ENCODE measurements at regions not wholly inside any gene's neighbourhood (a gene's known extent, or its start where the extent isn't known, plus 50 kb on each side); places are given as distances from the start of the nearest gene placed in this dataset.

DNA sequence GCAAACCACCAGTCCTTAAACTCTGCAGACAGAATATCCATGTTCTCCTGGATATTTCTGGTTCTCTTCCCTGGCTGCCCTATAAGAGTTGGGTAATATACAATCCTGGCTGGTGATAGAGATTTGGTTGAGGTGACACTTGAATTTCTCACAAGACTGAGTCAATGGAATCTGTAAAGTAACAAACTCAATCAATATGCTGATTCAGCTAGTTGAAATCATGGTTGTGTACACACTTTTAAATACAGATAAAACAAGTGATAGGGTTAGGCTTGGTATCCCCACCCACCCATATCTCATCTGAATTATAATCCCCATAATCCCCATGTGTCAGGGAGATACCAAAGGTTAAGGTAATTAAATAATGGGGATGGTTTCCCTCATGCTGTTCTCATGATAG is 349.2 kb upstream of the MAD2L1 start:
- H2AFZ ChIP-seq (ENCODE audit: low read length), result no peak overlapping the region
- H3K27ac ChIP-seq (ENCODE audit: extremely low read length, insufficient read depth, low read length), result no peak overlapping the region
- H3K9me3 ChIP-seq (ENCODE audit: low read length), result peaks cover 22% of the 10 kb centered on the region
- ChIA-PET CTCF (ENCODE audit: low intra/inter-chr PET ratio, low total read pairs) (no interaction called here), POLR2A (no interaction called here)
- FAIRE-seq (no peak), ATAC-seq (no peak), DNase-seq (ENCODE audit: low spot score) (no peak)
- intact Hi-C loops (cut with micrococcal nuclease; ENCODE audit: unreplicated experiment) (no loop called here), in situ Hi-C loops (cut with HindIII; ENCODE audit: extremely low pct_ligation_motif_present, low pct_unique_long_range_greater_than_20kb) (no loop called here)
- H3K79me2 ChIP-seq (ENCODE audit: insufficient read depth, low read length), result no peaks in the 10 kb centered on the region
- H3K9ac ChIP-seq (ENCODE audit: insufficient read depth, low read depth, low read length), result no peak overlapping the region
- no peak overlapping the region for H3K4me3 ChIP-seq (replicated peaks in 1 of 3; ENCODE audit: insufficient read depth in 1 of 3, low read depth in 2 of 3, low read length in 3 of 3)
- H4K20me1 ChIP-seq (ENCODE audit: insufficient read depth, low read length), result no peaks in the 10 kb centered on the region
- TF ChIP-seq MAFF (IDR thresholded peaks at IDR 0.05; ENCODE audit: low read depth, low read length), result peak; percentile 75
- TF ChIP-seq MAFK (conservative IDR thresholded peaks at IDR 0.05 in 1 of 2, IDR thresholded peaks at IDR 0.05 in 1 of 2; ENCODE audit: low read length in 2 of 2), result peak; percentile 63 to 87
- TF ChIP-seq EP300 (IDR thresholded peaks at IDR 0.05; ENCODE audit: low read depth in 2 of 2, low read length in 2 of 2), result no peak
- TF ChIP-seq EP300 (CRISPR knock-in tag; IDR thresholded peaks at IDR 0.05; ENCODE audit: borderline replicate concordance), result no peak
- no peak overlapping the region for H3K4me2 ChIP-seq (ENCODE audit: low read depth, low read length)
- H3K36me3 ChIP-seq (replicated peaks in 1 of 2; ENCODE audit: control insufficient read depth in 1 of 2, insufficient read depth in 2 of 2, low read length in 2 of 2), result no peaks in the 10 kb centered on the region
- no peaks in the 10 kb centered on the region for H3K27me3 ChIP-seq (ENCODE audit: control insufficient read depth in 1 of 2, insufficient read depth in 2 of 2, low read length in 2 of 2)
- no peaks in the 10 kb centered on the region for H3K4me1 ChIP-seq (ENCODE audit: insufficient read depth, low read length)
- no TSS peak for BruUV-seq (replicated peaks)

DNA sequence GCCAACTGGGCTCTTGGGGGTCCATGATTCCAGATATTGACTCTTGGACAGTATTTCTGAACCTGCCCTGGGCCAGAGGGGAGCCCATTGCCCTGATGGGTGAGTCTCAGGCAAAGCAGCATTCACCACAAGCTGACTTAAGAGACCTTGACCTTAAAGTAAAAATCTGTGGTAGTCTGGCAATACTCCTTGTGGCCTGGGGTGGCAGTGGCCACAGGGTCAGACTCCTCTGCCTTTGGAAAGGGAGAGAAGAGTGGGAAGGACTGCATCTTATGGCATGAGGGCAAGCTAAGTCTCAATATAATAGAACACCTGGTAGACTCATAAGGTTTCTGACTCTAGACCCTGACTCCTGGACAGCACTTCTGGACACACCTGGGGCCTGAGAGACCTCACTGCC is 340.3 kb upstream of the MAD2L1 start:
- in situ Hi-C loops (cut with HindIII; ENCODE audit: extremely low pct_ligation_motif_present, low pct_unique_long_range_greater_than_20kb) (no loop called here), intact Hi-C loops (cut with micrococcal nuclease; ENCODE audit: unreplicated experiment) (no loop called here)
- POLR2A ChIA-PET, result no interaction called here
- ATAC-seq (no peak), DNase-seq (ENCODE audit: low spot score) (no peak), FAIRE-seq (no peak)
- no peaks in the 10 kb centered on the region for H3K4me1 ChIP-seq (ENCODE audit: insufficient read depth, low read length)
- H3K4me3 ChIP-seq (replicated peaks in 1 of 3; ENCODE audit: insufficient read depth in 1 of 3, low read depth in 2 of 3, low read length in 3 of 3), result no peak overlapping the region
- no peaks in the 10 kb centered on the region for H3K27me3 ChIP-seq (ENCODE audit: control insufficient read depth in 1 of 2, insufficient read depth in 2 of 2, low read length in 2 of 2)
- no peaks in the 10 kb centered on the region for H3K36me3 ChIP-seq (replicated peaks in 1 of 2; ENCODE audit: control insufficient read depth in 1 of 2, insufficient read depth in 2 of 2, low read length in 2 of 2)
- H3K79me2 ChIP-seq (ENCODE audit: insufficient read depth, low read length), result no peaks in the 10 kb centered on the region
- CTCF ChIA-PET (ENCODE audit: low intra/inter-chr PET ratio, low total read pairs), result no interaction called here
- no peak for TF ChIP-seq EED (CRISPR knock-in tag; IDR thresholded peaks at IDR 0.05)
- no peak for TF ChIP-seq ZNF780A (CRISPR knock-in tag; IDR thresholded peaks at IDR 0.05)
- TF ChIP-seq ARID2 (CRISPR knock-in tag; IDR thresholded peaks at IDR 0.05; ENCODE audit: borderline replicate concordance), result no peak
- TF ChIP-seq ARNTL (CRISPR knock-in tag; IDR thresholded peaks at IDR 0.05), result no peak
- no peak for TF ChIP-seq MBD4 (IDR thresholded peaks at IDR 0.05; ENCODE audit: borderline replicate concordance, low read length)
- TF ChIP-seq, protein P1, sequence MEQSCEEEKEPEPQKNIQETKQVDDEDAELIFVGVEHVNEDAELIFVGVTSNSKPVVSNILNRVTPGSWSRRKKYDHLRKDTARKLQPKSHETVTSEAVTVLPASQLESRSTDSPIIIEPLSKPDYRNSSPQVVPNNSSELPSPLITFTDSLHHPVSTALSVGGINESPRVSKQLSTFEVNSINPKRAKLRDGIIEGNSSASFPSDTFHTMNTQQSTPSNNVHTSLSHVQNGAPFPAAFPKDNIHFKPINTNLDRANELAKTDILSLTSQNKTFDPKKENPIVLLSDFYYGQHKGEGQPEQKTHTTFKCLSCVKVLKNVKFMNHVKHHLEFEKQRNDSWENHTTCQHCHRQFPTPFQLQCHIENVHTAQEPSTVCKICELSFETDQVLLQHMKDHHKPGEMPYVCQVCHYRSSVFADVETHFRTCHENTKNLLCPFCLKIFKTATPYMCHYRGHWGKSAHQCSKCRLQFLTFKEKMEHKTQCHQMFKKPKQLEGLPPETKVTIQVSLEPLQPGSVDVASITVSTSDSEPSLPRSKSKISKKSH (CRISPR knock-in tag; IDR thresholded peaks at IDR 0.05; ENCODE audit: borderline replicate concordance), result no peak
- no peak for TF ChIP-seq RFXAP (CRISPR knock-in tag; IDR thresholded peaks at IDR 0.05; ENCODE audit: borderline replicate concordance)
- no peak for TF ChIP-seq EP300 (IDR thresholded peaks at IDR 0.05; ENCODE audit: low read depth in 2 of 2, low read length in 2 of 2)
- no peak for TF ChIP-seq EP300 (CRISPR knock-in tag; IDR thresholded peaks at IDR 0.05; ENCODE audit: borderline replicate concordance)
- no peak for TF ChIP-seq XBP1 (CRISPR knock-in tag; IDR thresholded peaks at IDR 0.05)
- TF ChIP-seq ZNF317 (CRISPR knock-in tag; IDR thresholded peaks at IDR 0.05), result no peak
- H3K4me2 ChIP-seq (ENCODE audit: low read depth, low read length), result no peak overlapping the region
- no peak overlapping the region for H2AFZ ChIP-seq (ENCODE audit: low read length)
- H3K27ac ChIP-seq (ENCODE audit: extremely low read length, insufficient read depth, low read length), result no peak overlapping the region
- H3K9me3 ChIP-seq (ENCODE audit: low read length), result peaks cover 9% of the 10 kb centered on the region; the same call in 1 of the 2 replicates
- H3K9ac ChIP-seq (ENCODE audit: insufficient read depth, low read depth, low read length), result no peak overlapping the region
- BruUV-seq (replicated peaks), result no TSS peak
- H4K20me1 ChIP-seq (ENCODE audit: insufficient read depth, low read length), result no peaks in the 10 kb centered on the region

Data from HepG2 (cell line).